GM23248 (cell line): ENCODE measurements at regions not wholly inside any gene's neighbourhood (a gene's known extent, or its start where the extent isn't known, plus 50 kb on each side); places are given as distances from the start of the nearest gene placed in this dataset.
A peak's percentile ranks its signal among the peaks of the same experiment; 100 is the strongest.

Experiments used
- DNase-seq: peaks from one replicate; pipeline ENCODE4 v3.0.0-alpha.2; 2015
- H2AFZ ChIP-seq: fragments of 200-600 bp; sonication (generic); 2 replicates; pipeline ENCODE4 v1.6.1; 2016; ENCODE audit warnings: antibody characterized with exemption
- H3F3A ChIP-seq: fragments of 200-600 bp; sonication (generic); 2 replicates; pipeline ENCODE4 v1.6.1; 2016; ENCODE audit warnings: mild to moderate bottlenecking, antibody characterized with exemption, mixed run types; ENCODE audit not compliant: insufficient read depth
- H3K27ac ChIP-seq: fragments of 200-600 bp; sonication (generic); 2 replicates; pipeline ENCODE4 v1.5.1; 2016; ENCODE audit warnings: mild to moderate bottlenecking
- H3K27me3 ChIP-seq: fragments of 200-600 bp; sonication (generic); replicated peaks from 2 replicates; pipeline ENCODE4 v1.6.1; 2016; ENCODE audit warnings: mild to moderate bottlenecking; ENCODE audit not compliant: insufficient read depth
- H3K36me3 ChIP-seq: fragments of 200-600 bp; sonication (generic); 2 replicates; pipeline ENCODE4 v1.6.1; 2016; ENCODE audit warnings: low read depth, mild to moderate bottlenecking
- H3K4me1 ChIP-seq: fragments of 200-600 bp; sonication (generic); 2 replicates; pipeline ENCODE4 v1.6.1; 2016; ENCODE audit warnings: mild to moderate bottlenecking; ENCODE audit not compliant: insufficient read depth
- H3K4me2 ChIP-seq: fragments of 200-600 bp; sonication (generic); one replicate; pipeline ENCODE4 v1.6.1; 2016; ENCODE audit warnings: mild to moderate bottlenecking; ENCODE audit not compliant: unreplicated experiment
- H3K4me3 ChIP-seq: fragments of 200-600 bp; sonication (generic); 2 replicates; pipeline ENCODE4 v1.5.1; 2016; ENCODE audit warnings: mild to moderate bottlenecking
- H3K79me2 ChIP-seq: fragments of 200-600 bp; sonication (generic); 2 replicates; pipeline ENCODE4 v1.6.1; 2016; ENCODE audit warnings: mild to moderate bottlenecking; ENCODE audit not compliant: insufficient read depth
- H3K9ac ChIP-seq: fragments of 200-600 bp; sonication (generic); 2 replicates; pipeline ENCODE4 v1.6.1; 2016; ENCODE audit warnings: mild to moderate bottlenecking
- H3K9me2 ChIP-seq: fragments of 200-600 bp; sonication (generic); 2 replicates; pipeline ENCODE4 v1.6.1; 2016; ENCODE audit warnings: mixed run types, mild to moderate bottlenecking, moderate library complexity; ENCODE audit not compliant: insufficient read depth
- H3K9me3 ChIP-seq: fragments of 200-600 bp; sonication (generic); one replicate; pipeline ENCODE4 v1.6.1; 2017; ENCODE audit warnings: low read depth
- H4K20me1 ChIP-seq: fragments of 200-600 bp; sonication (generic); 2 replicates; pipeline ENCODE4 v1.6.0; 2016; ENCODE audit not compliant: insufficient read depth
- EZH2 ChIP-seq: fragments of 200-600 bp; sonication (generic); IDR thresholded peaks from 2 replicates; pipeline ENCODE4 v1.6.1; 2018; ENCODE audit warnings: antibody characterized with exemption, mild to moderate bottlenecking; ENCODE audit not compliant: insufficient read depth, poor library complexity, severe bottlenecking
- EZH2phosphoT487 ChIP-seq: fragments of 200-600 bp; sonication (generic); IDR thresholded peaks from 2 replicates; pipeline ENCODE4 v1.6.1; 2018; ENCODE audit warnings: antibody characterized with exemption, moderate library complexity, mild to moderate bottlenecking, low read depth; ENCODE audit not compliant: insufficient read depth
- WGBS, 2 experiments: methylation state at CpG; one replicate each; pipeline ENCODE4 v1.1.6; 2015 to 2017; ENCODE audit warnings: low lambda C conversion rate in 2 of 2, low coverage in 1 of 2; ENCODE audit errors: missing lambda C conversion rate in 2 of 2; 5-methylcytosine and 5-hydroxymethylcytosine counted together
- in situ Hi-C: fragments of 300-500 bp; cut with MboI; formaldehyde crosslinking; loops from 2 replicates; pipeline ENCODE4 v1.15.0; 2020

GRCh38 chr15:70400766-70401541 is 303.2 kb upstream of the TLE3 start:
- H4K20me1 ChIP-seq, result no peaks in the 10 kb centered on the region
- no peak for TF ChIP-seq EZH2phosphoT487
- no peak for TF ChIP-seq EZH2
- H3F3A ChIP-seq, result peaks cover 9% of the 10 kb centered on the region; the same call in 1 of the 2 replicates
- no peaks in the 10 kb centered on the region for H3K79me2 ChIP-seq
- no peaks in the 10 kb centered on the region for H3K36me3 ChIP-seq
- no peak overlapping the region for H3K4me3 ChIP-seq
- peak; percentile 52 for DNase-seq
- H3K4me1 ChIP-seq, result no peaks in the 10 kb centered on the region
- H3K9me2 ChIP-seq, result no peaks in the 10 kb centered on the region
- H3K27me3 ChIP-seq, result peaks cover 26% of the 10 kb centered on the region
- in situ Hi-C loops, result no loop called here
- no peak overlapping the region for H2AFZ ChIP-seq
- H3K27ac ChIP-seq, result no peak overlapping the region
- no peak overlapping the region for H3K9ac ChIP-seq
- H3K9me3 ChIP-seq, result no peaks in the 10 kb centered on the region
- no peak overlapping the region for H3K4me2 ChIP-seq
- 37 to 41% methylated on average over 4 of the region's 4 CpGs for WGBS, 2 experiments

- Histone ChIP-seq H3K4me3 (no peak overlapping the region), H3K27ac (no peak overlapping the region), H3K4me2 (no peak overlapping the region), H3F3A (peaks cover 4% of the 10 kb centered on the region; the same call in 1 of the 2 replicates), H3K36me3 (no peaks in the 10 kb centered on the region), H3K4me1 (no peaks in the 10 kb centered on the region), H3K9me3 (no peaks in the 10 kb centered on the region), H3K27me3 (peaks cover 33% of the 10 kb centered on the region), H3K9me2 (no peaks in the 10 kb centered on the region), H2AFZ (no peak overlapping the region), H3K79me2 (no peaks in the 10 kb centered on the region), H4K20me1 (no peaks in the 10 kb centered on the region), H3K9ac (no peak overlapping the region)
- TF ChIP-seq EZH2phosphoT487 (no peak), EZH2 (no peak)
- in situ Hi-C loops, result no loop called here
- DNase-seq, result no peak
These were observed 301.5 kb upstream of the TLE3 start for GRCh38 chr15:70399204-70399603.

GRCh38 chr15:70398694-70399093 is 301.0 kb upstream of the TLE3 start:
- in situ Hi-C loops, result no loop called here
- Histone ChIP-seq H3K79me2 (no peaks in the 10 kb centered on the region), H3F3A (no peaks in the 10 kb centered on the region), H3K27me3 (peaks cover 33% of the 10 kb centered on the region), H3K4me2 (no peak overlapping the region), H3K9me3 (no peaks in the 10 kb centered on the region), H3K27ac (no peak overlapping the region), H3K4me1 (no peaks in the 10 kb centered on the region), H4K20me1 (no peaks in the 10 kb centered on the region), H2AFZ (no peak overlapping the region), H3K36me3 (no peaks in the 10 kb centered on the region), H3K4me3 (no peak overlapping the region), H3K9me2 (no peaks in the 10 kb centered on the region), H3K9ac (no peak overlapping the region)
- TF ChIP-seq EZH2phosphoT487 (no peak), EZH2 (no peak)
- 76 to 86% methylated on average over 4 of the region's 4 CpGs for WGBS, 2 experiments
- DNase-seq, result no peak

GRCh38 chr15:70396807-70397206 is 299.1 kb upstream of the TLE3 start:
- Histone ChIP-seq H4K20me1 (no peaks in the 10 kb centered on the region), H3K4me1 (no peaks in the 10 kb centered on the region), H3K4me3 (no peak overlapping the region), H3K27me3 (peaks cover 24% of the 10 kb centered on the region), H3K4me2 (no peak overlapping the region), H3K36me3 (no peaks in the 10 kb centered on the region), H3K9ac (no peak overlapping the region), H3F3A (no peaks in the 10 kb centered on the region), H3K9me3 (no peaks in the 10 kb centered on the region), H3K27ac (no peak overlapping the region), H2AFZ (no peak overlapping the region), H3K79me2 (no peaks in the 10 kb centered on the region), H3K9me2 (no peaks in the 10 kb centered on the region)
- TF ChIP-seq EZH2phosphoT487, result no peak
- no peak for DNase-seq
- in situ Hi-C loops, result no loop called here
- 82 to 85% methylated on average over 9 of the region's 9 CpGs for WGBS, 2 experiments

GRCh38 chr15:70395164-70395563 is 297.4 kb upstream of the TLE3 start:
- Histone ChIP-seq H3K9me2 (no peaks in the 10 kb centered on the region), H3K27ac (no peak overlapping the region), H3K79me2 (no peaks in the 10 kb centered on the region), H3K27me3 (peaks cover 23% of the 10 kb centered on the region), H3K4me1 (no peaks in the 10 kb centered on the region), H4K20me1 (no peaks in the 10 kb centered on the region), H2AFZ (no peak overlapping the region), H3K36me3 (no peaks in the 10 kb centered on the region), H3K9ac (no peak overlapping the region), H3K4me2 (no peak overlapping the region), H3K4me3 (no peak overlapping the region), H3F3A (no peaks in the 10 kb centered on the region), H3K9me3 (no peaks in the 10 kb centered on the region)
- WGBS, 2 experiments, result 86 to 89% methylated on average over 11 of the region's 11 CpGs
- no peak for TF ChIP-seq EZH2
- no peak for TF ChIP-seq EZH2phosphoT487
- in situ Hi-C loops, result no loop called here
- no peak for DNase-seq
